Lung (tissue), 11 donors: ENCODE measurements at regions not wholly inside any gene's neighbourhood (a gene's known extent, or its start where the extent isn't known, plus 50 kb on each side); places are given as distances from the start of the nearest gene placed in this dataset.
"Not testable (repeated sequence)": the region's sequence is repeated elsewhere in the genome, so short reads cannot be mapped to it uniquely, and the experiment has no call there.

Source experiments
- ATAC-seq: fragments of 200-7000 bp; cut with Tn5 transposase; one replicate; pipeline ENCODE4 v1.9.1; 2020; ENCODE audit warnings: moderate number of reproducible peaks; ENCODE audit not compliant: insufficient read depth, low FRiP score
- DNase-seq, 3 donors: peaks; one replicate each; pipeline ENCODE4 v3.0.0-alpha.2; 2013 to 2017
- H3K27ac ChIP-seq, 2 donors: one replicate each; pipeline ENCODE4 v1.5.1; 2013; ENCODE audit warnings: mild to moderate bottlenecking in 2 of 2, moderate library complexity in 2 of 2, control low read depth in 1 of 2, inconsistent platforms in 1 of 2, low read depth in 1 of 2, low read length in 1 of 2
- H3K27me3 ChIP-seq, 3 donors: one replicate each; pipeline ENCODE4 v1.5.1; 2013; ENCODE audit warnings: low read length in 2 of 3; ENCODE audit not compliant: control insufficient read depth in 3 of 3, insufficient read depth in 3 of 3
- H3K36me3 ChIP-seq, 4 donors: one replicate each; pipeline ENCODE4 v1.5.1; 2013; ENCODE audit warnings: low read length in 4 of 4, mild to moderate bottlenecking in 1 of 4, moderate library complexity in 1 of 4; ENCODE audit not compliant: control insufficient read depth in 4 of 4, insufficient read depth in 4 of 4
- H3K4me1 ChIP-seq, 5 donors: one replicate each; pipeline ENCODE4 v1.5.1; 2013; ENCODE audit warnings: low read length in 5 of 5, mild to moderate bottlenecking in 2 of 5, moderate library complexity in 1 of 5; ENCODE audit not compliant: control insufficient read depth in 5 of 5, insufficient read depth in 5 of 5
- H3K4me3 ChIP-seq: one replicate; pipeline ENCODE4 v1.5.1; 2013; ENCODE audit warnings: mild to moderate bottlenecking, control low read depth, moderate library complexity
- H3K9ac ChIP-seq, 2 donors: one replicate each; pipeline ENCODE4 v1.5.1; 2013; ENCODE audit warnings: low read length in 2 of 2, control low read depth in 1 of 2; ENCODE audit not compliant: insufficient read depth in 1 of 2
- H3K9me3 ChIP-seq, 4 donors: one replicate each; pipeline ENCODE4 v1.5.1; 2013; ENCODE audit warnings: low read length in 3 of 4, mild to moderate bottlenecking in 1 of 4, moderate library complexity in 1 of 4; ENCODE audit not compliant: control insufficient read depth in 4 of 4, insufficient read depth in 3 of 4
- CTCF ChIP-seq: IDR thresholded peaks from 2 replicates; pipeline ENCODE4 v1.5.1; 2012; ENCODE audit warnings: mild to moderate bottlenecking; ENCODE audit errors: control extremely low read depth, extremely low read depth
- WGBS, 2 donors: extraction: QIAGEN DNeasy Blood & Tissue Kit; methylation state at CpG; one replicate each; pipeline ENCODE4 v1.1.7; 2013; 5-methylcytosine and 5-hydroxymethylcytosine counted together
- donor health status: control.
- donor health status: control.
- donor health status: Bipolar disorder and iron deficiency.
- donor health status: healthy.
- donor health status: DM: yes; HTN: yes; CAD: no.

GRCh38 chr7:131767591-131767990 lies 211.2 kb upstream of the PODXL start:
- H3K27ac ChIP-seq, result no peak overlapping the region
- WGBS, 2 donors, result 95 to 96% methylated on average over 5 of the region's 5 CpGs
- ATAC-seq (no peak), DNase-seq (no peak)
- no peak overlapping the region for H3K4me3 ChIP-seq
- TF ChIP-seq CTCF, result no peak
- peaks cover 0 to 2% (median 0%) of the 10 kb centered on the region in 4 donors for H3K9me3 ChIP-seq
- H3K9ac ChIP-seq, result no peak overlapping the region
- H3K4me1 ChIP-seq, result no peaks in the 10 kb centered on the region
- no peaks in the 10 kb centered on the region for H3K36me3 ChIP-seq
- H3K27me3 ChIP-seq, result peaks cover 0 to 8% (median 0%) of the 10 kb centered on the region in 3 donors

GRCh38 chr7:131765575-131765974 lies 209.1 kb upstream of the PODXL start:
- 59 to 70% methylated on average over 2 of the region's 2 CpGs for WGBS, 2 donors
- H3K4me3 ChIP-seq, result no peak overlapping the region
- no peak overlapping the region for H3K9ac ChIP-seq
- ATAC-seq, result no peak
- no peaks in the 10 kb centered on the region for H3K4me1 ChIP-seq
- H3K36me3 ChIP-seq, result no peaks in the 10 kb centered on the region
- H3K27me3 ChIP-seq, result peaks cover 0 to 8% (median 0%) of the 10 kb centered on the region in 3 donors
- H3K9me3 ChIP-seq, result peaks cover 0 to 2% (median 0%) of the 10 kb centered on the region in 4 donors
- H3K27ac ChIP-seq, result no peak overlapping the region
- TF ChIP-seq CTCF, result no peak
- no peak for DNase-seq

- DNase-seq, result no peak
- WGBS, 2 donors, result 56 to 61% methylated on average over 13 of the region's 13 CpGs
- H3K36me3 ChIP-seq, result no peaks in the 10 kb centered on the region
- peaks cover 0 to 2% (median 0%) of the 10 kb centered on the region in 4 donors for H3K9me3 ChIP-seq
- no peaks in the 10 kb centered on the region for H3K4me1 ChIP-seq
- no peak for ATAC-seq
- no peak for TF ChIP-seq CTCF
- H3K9ac ChIP-seq, result no peak overlapping the region
- no peak overlapping the region for H3K27ac ChIP-seq
- H3K4me3 ChIP-seq, result no peak overlapping the region
- H3K27me3 ChIP-seq, result peaks cover 0 to 8% (median 0%) of the 10 kb centered on the region in 3 donors
These were observed 207.8 kb upstream of the PODXL start for GRCh38 chr7:131764143-131764775.

- Histone ChIP-seq H3K27me3 (no peaks in the 10 kb centered on the region), H3K4me3 (no peak overlapping the region), H3K36me3 (no peaks in the 10 kb centered on the region), H3K9ac (no peak overlapping the region), H3K4me1 (no peaks in the 10 kb centered on the region), H3K9me3 (peaks cover 0 to 3% (median 0%) of the 10 kb centered on the region in 4 donors), H3K27ac (no peak overlapping the region)
- DNase-seq (no peak), ATAC-seq (no peak)
- 87 to 88% methylated on average over 2 of the region's 2 CpGs for WGBS, 2 donors
- TF ChIP-seq CTCF, result no peak
These were observed 206.3 kb upstream of the PODXL start for GRCh38 chr7:131762753-131763152.

GRCh38 chr7:131755801-131756200 lies 199.4 kb upstream of the PODXL start:
- not testable (repeated sequence) for H3K36me3 ChIP-seq, H3K4me1 ChIP-seq, H3K9me3 ChIP-seq, ATAC-seq, H3K4me3 ChIP-seq, H3K9ac ChIP-seq, H3K27ac ChIP-seq, H3K27me3 ChIP-seq, DNase-seq
- 92 to 96% methylated on average over 28 of the region's 28 CpGs for WGBS, 2 donors
